NCI-H1930 (cell line): ENCODE measurements at regions not wholly inside any gene's neighbourhood (a gene's known extent, or its start where the extent isn't known, plus 50 kb on each side); places are given as distances from the start of the nearest gene placed in this dataset.

Experiments
- DNase-seq, 2 experiments: peaks; one replicate each; lab custom pipeline; 2025; lab: John Stamatoyannopoulos, UW

DNA sequence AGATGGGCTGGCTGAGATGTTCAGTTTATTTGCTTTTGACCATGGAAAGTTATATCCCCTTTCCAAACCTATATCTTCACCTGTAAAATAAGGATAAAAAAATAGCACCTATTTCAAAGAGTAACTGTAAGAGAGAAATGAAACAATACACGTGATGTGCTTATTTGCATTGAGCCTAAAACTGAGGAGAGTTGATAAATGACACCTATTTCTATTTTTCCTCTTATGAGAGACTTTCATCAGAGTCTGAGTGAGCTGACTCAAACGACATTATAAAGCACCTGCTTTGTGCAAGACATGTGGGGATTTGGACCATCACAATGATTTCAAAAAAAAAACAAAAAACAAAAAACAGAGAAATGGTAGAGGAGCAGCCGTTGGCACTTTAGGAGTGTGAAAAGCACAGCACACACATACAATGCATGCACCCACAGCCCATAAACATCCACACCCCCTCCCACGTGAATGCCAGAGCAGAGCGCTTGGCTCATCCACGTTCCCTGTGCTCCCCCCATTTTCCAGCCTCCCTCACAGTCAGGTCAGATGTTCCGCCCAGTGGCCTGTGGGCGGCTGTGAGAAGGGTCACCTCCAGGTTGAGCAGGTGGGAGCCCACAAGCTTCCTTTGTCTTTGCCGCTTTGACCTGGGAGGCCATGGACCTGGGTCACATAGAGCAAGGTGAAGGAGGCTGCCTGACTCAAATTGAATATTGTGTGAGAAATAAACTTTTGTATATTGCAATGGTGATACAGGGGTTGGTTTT is 253.2 kb upstream of the ZNF32 start:
- DNase-seq = no peak

DNA sequence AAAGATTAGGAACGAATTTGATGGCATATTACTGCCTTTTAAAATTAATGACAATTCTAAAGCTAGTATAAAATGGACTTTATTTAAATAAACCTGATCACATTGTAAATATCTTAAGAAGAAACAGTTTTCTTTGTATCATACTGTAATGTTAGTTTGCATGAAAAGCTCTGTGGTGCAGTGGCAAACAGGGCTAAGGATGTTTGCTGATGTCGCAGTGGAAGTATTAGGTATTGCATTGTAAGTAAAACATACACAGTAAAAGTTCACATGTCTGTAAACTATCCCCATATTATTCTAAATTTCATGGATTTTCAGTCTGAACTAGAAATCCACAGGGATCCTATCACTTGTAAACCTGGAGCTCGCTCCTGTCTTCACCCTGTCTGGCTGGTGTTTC is 252.6 kb upstream of the ZNF32 start:
- no peak for DNase-seq

DNA sequence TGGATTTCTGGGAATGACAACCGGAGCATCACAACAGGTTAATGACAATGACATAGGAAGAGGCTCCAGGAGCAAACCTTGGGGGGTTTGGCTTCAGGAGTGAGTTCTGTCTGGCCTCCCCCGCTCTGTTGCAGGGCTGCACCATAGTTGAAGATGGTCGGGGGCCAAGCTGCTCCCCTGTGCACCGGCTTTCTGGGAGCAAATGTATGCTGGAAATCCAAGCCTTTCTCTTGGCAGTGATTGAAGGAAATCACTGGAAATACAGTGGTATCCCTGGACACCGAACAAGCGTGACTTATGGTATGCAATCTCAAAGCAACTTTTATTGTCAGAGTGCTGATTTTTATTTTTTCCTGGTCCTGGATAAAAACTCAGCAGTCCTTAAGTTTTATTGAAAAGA is 251.9 kb upstream of the ZNF32 start:
- no peak for DNase-seq

DNA sequence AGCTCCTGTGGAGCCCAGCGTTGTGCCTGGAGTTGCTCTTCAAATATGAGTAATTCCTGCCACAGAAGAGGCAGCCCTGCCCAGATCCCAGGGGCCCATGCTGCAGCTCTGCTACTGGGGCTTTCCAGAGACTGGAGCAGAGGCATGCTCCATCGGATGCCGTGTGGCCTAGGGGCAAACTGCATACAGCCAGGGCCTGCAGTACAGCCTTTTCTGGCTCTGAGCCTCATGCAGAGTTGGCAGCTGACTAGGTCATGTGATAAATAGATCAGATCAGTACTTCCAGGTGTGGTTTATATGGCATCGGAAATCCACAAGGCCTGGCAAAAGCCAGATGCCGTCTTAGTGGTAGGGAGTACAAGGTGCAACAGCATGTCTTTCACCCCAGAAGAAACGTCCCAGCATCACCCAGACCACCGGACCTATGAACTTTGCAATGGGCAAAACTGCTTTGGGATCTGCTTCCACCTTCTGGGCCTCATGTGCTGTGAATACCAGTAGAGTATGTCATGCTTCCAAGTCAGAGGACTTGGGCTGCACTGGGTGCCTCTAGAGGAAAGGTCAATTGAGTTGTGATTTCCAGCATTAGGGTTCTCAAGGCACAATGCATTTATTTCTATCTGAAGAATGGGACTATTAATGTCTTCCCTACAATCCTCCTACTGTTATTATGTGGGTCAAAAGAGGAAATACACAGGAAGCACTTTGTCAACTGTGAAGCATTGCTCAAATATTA is 250.7 kb upstream of the ZNF32 start:
- no peak for DNase-seq

DNA sequence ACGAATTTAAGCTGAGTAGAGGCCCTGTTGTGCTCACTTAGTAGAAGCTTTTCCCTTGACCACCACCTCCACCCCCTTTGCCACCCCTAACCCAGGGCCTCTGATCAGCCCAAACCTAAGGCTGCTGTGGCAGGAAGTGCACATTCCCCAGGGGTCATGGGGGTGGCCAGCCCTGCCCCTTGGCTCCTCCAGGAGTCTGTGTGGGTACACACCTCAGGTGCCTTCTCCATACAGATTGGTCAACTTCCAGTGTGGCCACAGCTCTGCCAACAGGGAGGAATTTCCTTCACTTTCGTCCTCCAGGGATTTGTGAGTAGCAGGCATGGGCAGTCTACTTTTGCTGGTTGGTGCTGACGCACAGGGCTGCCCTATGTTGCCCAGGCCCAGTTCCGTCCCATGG is 249.9 kb upstream of the ZNF32 start:
- DNase-seq = no peak

DNA sequence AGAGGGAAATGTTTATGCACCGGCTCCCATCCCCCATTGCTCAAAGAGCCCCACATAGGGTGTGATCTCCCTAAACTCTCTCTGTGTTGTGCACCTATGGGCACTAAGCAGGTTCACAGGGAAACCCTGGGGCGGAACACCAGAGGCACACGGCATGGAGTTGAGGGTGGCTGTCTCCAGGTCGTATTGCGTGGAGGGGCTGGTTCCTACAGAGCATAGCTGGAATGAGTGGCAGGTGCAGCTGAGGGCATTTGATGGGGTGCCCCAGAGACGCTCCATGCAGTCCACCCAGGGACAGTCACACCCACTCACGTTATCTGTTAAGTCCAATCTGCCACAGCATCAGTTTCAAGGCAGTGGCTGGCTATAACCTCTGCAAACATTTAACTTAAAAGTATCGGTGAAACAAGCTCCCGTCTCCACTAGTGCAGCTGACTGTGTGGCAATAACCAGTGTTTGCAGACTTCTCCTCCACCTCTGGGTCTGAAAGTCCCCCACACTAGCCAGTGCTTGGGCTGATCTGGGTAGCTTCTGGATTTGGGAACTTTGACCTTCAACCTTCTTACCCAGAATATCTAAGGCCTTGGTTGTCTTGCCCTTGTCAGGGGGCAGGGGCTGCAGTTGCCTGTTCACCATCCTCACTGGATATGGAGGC is 249.2 kb upstream of the ZNF32 start:
- DNase-seq = no peak

DNA sequence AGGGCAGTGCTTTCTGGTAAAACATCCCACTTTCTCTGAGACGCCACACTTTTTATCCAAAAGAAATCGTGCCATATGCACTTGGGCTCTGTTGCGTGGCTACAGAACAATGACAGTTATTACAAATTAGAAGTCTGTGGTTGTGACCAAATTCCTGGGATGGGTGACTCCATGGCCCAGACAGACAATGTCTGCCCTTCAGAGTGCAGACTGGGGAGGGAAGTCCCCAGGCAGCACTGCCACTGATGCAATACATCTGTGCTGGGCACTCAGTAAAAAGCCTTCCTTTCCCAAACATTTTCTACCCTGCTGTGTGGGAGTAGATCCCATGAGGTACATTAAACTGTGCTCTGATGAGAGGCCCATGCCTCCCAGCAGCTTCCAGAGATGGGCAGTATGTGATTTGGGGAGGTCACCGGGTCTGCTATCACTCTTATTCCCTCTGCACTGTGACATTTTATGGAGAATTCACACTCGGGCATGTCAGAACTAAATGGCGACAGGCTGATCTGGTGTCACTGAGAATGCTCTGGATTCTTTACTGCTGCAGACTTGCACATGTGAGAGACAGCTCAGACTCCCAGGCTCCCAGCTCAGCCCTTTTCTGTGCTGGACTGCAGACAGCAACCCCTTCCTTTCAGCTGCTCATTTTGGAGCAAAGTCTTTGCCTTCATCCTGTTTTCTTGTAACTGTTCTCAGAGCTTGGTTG is 243.5 kb upstream of the ZNF32 start:
- no peak for DNase-seq

DNA sequence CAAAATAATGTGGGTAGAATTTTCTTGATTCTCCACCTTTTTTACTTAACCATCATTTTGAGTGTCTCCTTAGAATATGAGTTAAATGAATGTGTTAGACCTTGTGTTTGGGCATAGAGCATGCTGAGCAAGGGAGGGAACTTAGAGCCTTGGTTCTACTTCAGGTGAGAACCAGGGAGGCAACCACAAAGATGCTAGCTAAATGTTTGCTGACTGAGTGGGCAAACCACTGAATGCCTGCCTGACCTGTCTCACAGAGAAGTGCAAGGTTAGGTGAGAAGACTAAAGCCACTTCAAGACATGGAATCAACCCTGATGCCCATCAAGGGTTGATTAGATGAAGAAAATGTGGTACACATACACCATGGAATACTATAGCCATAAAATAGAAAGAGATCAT is 242.6 kb upstream of the ZNF32 start:
- no peak for DNase-seq

DNA sequence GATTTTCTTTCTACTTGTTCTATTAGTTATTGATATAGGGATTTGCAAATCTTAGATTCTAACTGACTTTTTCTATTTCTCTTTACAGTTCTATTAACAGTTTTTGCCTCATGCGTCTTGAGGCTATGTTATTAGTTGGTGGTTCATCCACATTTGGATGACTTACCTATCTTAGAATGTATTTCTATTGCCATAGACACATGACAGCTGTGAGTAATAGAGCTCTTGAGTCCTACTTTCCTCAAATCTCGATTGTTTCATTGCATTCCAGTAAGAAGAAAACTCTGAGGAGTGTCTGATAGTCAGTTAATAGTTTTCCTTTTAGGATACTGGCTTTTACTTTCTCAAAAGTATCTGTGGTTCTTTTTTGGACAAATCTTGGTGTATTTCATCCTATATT is 241.4 kb upstream of the ZNF32 start:
- DNase-seq = no peak

DNA sequence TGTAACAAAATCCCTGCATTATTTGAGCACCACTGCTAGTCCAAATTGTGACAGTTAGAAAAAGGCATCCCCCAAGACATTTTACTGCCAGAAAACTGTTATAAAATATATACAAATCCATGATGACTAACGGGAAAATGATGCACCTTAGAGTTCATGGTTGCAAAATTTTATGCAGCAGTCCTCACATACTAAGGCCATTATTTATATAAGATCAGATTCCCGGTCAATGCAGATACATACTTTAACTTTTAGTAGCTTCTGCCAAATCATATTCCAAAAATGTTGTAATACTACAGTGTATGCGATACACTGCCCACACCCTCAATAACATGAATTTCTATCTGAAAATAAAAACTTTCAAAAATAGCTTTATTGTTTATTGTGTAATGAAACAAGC is 239.9 kb upstream of the ZNF32 start:
- no peak for DNase-seq

DNA sequence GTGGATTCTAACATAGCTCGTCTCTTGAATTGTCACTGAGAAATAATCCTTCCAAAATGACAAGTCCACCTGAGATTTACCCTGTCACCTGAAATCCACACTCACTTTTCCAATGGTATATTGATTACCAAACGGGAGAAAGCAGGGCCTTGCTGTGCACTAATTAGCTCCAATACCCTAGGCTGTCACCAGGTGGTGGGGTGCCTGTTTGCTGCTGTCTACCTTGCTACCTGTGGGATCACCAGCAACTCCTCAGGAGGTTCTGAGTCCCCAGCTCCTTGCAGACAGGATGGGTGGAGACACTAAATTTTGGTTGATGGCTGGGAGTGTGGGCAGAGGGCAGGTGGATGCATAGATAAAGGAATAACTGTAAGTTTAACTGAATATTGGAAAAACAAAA is 237.2 kb upstream of the ZNF32 start:
- no peak for DNase-seq

DNA sequence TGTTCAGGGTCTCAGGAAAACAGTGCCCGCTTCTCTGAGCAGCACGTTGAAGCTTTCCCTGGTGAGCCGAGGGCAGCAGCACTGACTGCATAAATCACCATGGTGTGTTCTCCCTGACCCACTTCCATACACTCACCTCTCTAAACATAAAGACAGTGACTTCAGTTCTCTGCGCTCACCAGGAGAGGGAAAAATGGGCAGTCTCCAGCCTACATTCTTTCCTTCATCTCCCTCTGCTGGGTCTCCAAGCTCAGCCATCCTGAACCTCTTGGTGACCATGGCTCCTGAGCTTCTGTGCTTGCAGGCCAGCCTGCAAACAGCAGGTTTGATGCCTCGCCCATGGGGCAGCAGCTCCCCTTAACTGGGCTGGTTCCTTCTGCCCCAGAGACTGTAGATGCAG is 236.6 kb upstream of the ZNF32 start:
- no peak for DNase-seq

DNA sequence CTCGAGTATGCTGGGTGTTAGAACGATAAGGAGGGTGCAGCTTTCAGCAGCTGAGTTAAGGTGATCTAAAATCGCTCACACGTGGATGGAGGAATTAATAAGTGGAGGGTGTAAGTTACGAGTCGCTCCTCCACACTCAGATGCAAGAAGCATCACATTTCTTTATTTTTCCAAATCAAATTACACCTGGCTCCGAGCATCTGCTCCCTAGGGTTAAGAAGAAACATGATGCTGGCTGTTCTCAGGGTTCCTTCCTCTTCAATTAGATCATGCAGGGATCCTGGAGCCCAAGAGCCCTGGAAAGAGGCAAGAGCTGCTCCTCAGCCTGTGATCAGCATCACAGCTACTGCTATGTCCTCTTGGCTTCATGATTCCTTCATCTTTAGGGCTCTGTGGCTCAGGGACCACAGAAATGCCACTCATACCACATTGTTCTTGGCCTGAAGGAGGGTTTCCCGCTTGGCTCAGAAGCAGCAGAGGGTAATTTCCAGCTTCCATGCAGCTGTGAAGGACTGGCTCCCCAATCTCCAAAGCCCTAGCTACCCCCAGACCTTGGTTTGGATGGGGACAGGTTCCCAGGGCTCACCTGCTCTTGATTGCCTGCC is 235.9 kb upstream of the ZNF32 start:
- DNase-seq = no peak

DNA sequence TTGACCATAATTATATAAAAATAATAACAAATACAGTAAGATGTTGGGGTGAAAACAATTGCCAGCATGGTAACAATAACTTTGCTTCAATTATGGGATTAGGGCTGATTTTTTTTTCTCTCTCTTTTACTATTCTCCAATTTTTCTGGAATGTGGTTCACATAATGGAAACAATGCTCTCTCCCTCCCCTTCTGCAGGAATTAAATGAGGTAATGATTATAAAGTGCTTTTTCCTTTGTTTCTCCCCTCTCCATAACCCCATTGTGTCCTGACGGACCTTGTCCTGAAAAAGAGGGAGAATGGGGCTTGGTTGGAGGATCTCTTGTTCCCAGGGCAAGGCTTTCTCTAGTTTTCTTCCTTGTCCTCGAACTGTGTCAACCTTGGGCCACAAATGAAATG is 234.0 kb upstream of the ZNF32 start:
- no peak for DNase-seq

DNA sequence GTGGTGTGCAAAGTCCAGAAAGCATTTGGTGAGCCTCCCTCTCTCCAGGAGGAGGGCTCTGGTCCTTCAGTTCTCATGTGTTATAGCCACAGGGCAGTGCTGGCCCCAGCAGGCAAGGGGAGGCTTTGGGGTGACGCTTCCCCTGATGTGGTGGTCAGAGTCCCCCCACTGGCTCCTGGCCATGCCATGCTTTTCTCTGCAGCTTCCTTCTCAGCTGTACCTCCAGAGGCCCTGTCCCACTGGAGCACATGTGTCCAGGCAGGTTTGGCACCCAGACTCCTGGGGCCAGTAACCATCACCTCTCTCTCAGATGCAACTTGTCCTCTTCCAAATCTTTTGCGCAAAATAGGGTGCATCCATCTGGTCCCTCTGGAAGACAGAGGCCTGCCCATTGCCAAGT is 233.0 kb upstream of the ZNF32 start:
- DNase-seq = no peak

DNA sequence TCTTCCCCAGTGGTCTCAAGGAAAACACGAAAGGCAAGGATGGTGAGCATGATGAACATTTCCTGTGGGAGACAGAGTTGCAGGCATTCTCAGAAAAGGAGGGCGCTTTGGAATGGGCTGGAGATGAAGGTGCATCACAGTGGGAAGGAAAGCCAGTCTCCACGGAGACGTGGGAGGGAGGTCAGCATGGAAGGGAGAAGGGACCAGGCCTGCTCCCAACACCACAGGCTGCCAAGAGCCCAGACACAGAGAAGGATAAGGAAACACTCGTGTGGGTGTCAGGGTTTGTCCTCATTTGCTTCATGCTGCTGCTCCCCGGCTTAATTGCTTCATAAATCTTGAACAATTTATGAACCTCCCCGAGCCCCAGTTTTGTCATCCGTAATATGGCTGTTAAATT is 231.5 kb upstream of the ZNF32 start:
- no peak for DNase-seq

DNA sequence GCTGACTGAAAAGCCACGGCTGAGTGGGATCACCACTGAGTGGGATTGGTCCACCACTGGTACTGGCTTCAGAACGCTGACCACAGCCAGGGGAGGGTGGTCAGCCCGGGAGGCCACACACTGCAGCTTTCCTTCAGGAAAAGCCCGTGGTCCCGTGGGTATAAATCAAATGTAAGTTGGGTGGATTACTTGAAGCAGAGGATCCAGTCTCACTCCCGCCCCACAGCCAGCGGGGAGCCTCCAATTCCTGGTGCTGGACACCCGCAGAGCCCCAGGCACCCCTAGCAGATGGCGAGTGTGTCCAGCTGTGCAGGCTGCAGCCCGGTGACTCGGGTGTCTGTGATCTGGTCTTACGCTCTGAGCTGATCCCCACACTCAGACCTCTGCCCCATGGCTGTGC is 231.1 kb upstream of the ZNF32 start:
- no peak for DNase-seq

DNA sequence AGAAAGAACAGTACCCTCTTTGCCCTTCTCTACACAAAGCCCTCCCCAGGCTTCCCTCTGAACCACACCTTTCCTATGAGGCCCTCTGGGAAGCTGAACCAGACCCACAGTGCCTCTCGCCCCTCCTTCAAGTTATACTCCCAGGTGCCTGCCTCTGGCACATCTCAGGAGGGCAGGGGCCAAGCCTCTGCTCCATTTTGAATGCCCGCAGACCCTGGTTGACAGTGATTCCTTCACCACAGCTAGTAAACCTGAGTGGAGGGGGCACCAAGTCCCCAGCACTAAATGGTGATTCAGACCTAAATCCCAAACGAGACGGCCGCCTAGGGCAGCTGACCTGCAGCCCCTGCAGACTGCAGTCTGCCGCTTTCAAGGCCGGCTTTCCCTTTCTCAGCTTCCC is 230.5 kb upstream of the ZNF32 start:
- DNase-seq = no peak

DNA sequence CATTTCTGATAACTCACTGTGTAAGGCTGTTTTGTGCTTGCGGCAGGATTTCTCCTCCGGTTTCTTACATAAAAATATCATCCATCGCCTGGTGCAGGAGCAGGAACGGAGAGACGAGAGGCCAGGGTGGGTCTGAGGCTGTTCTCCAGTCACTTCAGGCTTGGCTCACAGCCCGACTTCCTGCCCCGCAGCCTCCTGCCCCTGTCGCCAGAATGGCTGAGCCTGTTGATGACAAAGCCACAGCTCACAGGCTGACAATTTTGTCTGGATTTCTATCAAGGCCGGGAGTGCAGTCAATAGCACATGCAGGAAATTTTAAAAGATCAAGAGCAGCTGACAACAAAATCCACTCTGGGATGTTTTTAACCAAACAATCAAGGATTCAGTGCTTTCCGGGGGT is 229.7 kb upstream of the ZNF32 start:
- no peak for DNase-seq

DNA sequence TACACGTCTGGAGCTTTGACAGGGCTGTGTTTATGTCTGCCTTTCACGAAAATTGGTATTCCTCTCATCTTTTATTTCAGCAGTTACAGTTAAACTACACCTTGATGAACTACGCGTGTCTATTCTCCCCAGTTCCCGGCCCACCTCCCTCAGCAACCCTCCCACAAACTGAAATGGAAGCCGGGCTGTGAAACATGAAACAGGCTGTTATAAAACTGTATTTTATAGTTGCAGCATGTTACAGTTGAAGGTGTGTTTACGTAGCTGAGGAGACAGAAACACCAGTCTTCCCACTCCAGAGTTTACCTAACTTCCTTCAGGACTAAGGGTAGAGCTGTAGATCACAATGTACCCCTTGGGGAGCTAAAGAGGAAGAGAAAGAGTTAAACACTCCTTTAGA is 228.3 kb upstream of the ZNF32 start:
- no peak for DNase-seq

DNA sequence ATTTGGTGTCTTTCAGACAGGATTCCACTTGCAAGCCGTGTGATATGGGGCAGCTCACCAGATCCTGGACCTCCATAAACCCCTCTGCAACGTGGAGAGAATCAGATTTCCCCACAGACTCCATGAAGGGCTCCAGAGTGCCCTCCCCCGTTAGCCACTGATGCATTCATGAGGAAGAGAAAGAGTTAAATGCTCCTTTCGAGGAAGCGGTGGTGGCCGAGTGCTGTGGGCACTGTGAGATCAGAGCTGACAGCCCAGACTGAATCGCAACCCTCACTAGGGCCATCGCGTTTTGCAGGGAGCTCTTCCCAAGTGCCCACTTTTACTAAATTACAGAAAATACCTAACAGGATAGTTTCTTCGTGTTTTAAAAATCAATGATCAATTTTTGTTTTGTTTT is 226.3 kb upstream of the ZNF32 start:
- no peak for DNase-seq

DNA sequence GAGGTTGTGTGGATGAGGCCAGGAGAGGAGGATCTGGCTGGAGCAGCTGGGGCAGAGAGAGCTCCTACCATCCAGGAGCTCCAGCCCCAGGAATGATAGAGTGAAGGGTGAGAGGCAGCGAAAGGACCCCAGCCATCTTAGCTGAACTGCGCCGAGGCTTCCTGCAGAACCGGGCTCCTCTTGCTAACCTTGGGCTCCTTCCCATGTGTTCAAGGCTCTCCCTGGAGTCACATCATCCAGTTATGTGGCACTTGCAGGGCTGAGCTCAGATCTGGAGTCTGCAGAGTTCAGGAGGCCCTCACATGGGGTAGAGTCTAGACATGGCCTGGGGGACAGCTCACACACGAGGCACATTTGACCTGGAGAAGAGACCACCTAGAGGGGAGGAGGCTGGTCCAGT is 225.0 kb upstream of the ZNF32 start:
- no peak for DNase-seq
